ENCODE measurements at regions not wholly inside any gene's neighbourhood (a gene's known extent, or its start where the extent isn't known, plus 50 kb on each side); places are given as distances from the start of the nearest gene placed in this dataset.

DNA sequence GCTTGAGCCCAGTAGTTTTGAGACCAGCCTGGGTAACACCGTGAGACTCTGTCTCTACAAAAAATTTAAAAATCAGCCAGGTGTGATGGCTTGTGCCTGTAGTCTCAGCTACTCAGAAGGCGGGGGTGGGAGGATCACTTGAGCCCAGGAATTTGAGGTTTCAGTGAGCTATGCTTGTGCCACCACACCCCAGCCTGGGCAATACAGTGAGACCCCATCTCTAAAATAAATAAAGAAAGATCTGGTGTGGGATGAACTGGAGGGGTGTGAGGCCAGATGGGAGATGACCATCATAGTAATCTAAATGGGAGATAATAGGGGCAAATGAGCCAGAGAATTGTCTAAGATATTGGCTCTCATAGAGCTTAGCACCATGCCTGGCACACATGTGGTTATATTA, 60.1 kb upstream of the TRABD2B start:
- TF ChIP-seq, protein P1, sequence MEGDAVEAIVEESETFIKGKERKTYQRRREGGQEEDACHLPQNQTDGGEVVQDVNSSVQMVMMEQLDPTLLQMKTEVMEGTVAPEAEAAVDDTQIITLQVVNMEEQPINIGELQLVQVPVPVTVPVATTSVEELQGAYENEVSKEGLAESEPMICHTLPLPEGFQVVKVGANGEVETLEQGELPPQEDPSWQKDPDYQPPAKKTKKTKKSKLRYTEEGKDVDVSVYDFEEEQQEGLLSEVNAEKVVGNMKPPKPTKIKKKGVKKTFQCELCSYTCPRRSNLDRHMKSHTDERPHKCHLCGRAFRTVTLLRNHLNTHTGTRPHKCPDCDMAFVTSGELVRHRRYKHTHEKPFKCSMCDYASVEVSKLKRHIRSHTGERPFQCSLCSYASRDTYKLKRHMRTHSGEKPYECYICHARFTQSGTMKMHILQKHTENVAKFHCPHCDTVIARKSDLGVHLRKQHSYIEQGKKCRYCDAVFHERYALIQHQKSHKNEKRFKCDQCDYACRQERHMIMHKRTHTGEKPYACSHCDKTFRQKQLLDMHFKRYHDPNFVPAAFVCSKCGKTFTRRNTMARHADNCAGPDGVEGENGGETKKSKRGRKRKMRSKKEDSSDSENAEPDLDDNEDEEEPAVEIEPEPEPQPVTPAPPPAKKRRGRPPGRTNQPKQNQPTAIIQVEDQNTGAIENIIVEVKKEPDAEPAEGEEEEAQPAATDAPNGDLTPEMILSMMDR (conservative IDR thresholded peaks at IDR 0.05; ENCODE audit: low read depth, low read length): no peak
- H3K4me3 ChIP-seq (ENCODE audit: low read depth, low read length): no peak overlapping the region
- no peak for DNase-seq (ENCODE audit: low read depth)

GRCh38 chr1:48055876-48056764, 58.9 kb upstream of the TRABD2B start:
- no peak for DNase-seq (ENCODE audit: low read depth)
- no peak overlapping the region for H3K4me3 ChIP-seq (ENCODE audit: low read depth, low read length)
- TF ChIP-seq, protein P1 (conservative IDR thresholded peaks at IDR 0.05; ENCODE audit: low read depth, low read length): no peak

DNA sequence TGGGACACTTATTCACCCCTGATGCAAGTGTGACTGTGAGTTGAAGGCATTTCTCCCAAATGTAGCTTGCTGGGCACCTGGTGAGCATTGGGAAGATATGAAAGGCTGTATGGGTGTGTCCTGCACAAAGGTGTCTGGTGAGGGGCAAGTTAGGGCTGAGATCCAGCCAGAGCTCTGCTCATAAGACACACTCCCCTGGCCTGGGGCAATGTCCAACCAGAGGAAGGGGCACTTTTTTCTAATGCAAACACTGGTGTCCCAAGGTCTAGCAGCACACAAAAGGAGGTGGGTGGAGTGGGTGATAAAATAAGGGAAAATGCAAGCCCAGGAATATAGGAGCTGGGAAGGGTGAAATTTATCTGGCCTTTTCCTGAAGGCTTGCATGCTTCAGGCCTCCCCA, 57.0 kb upstream of the TRABD2B start:
- TF ChIP-seq, protein P1 (conservative IDR thresholded peaks at IDR 0.05; ENCODE audit: low read depth, low read length): no peak
- no peak for DNase-seq (ENCODE audit: low read depth)
- H3K4me3 ChIP-seq (ENCODE audit: low read depth, low read length): no peak overlapping the region

GRCh38 chr1:48052923-48053291, 55.7 kb upstream of the TRABD2B start:
- DNase-seq (ENCODE audit: low read depth): no peak
- no peak overlapping the region for H3K4me3 ChIP-seq (ENCODE audit: low read depth, low read length)
- TF ChIP-seq, protein P1 (conservative IDR thresholded peaks at IDR 0.05; ENCODE audit: low read depth, low read length): no peak

DNA sequence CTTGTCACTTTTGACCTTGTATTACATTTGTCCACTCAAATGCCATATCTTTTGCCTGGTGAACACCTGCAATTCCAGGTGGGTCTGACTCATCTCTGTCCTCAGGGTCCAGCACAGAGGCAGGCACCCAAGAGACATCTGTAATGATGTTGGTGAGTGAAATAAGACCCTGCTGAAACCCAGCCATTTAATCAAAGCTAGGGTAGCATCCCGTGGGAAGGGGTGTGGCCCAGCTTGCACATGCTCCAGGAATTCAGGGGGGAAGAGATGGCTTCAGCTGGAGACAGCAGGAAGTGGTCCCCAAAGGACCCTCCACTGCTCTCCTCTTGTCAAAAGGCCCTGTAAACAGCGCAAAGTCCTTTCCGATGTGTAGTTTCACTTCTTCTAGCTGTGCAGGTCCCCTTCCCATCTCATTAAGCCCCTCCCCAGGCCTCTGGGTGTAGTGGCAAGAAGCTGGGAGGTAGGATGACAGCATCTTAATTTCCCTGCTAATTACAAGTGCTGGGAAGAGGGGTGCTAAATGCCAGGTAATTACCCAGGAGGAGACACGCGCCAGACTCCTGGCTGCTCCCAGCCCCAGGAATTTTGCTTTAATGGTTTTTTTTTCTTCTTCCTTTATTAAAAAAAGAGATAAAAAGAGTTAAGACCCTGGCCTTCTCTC, 54.4 kb upstream of the TRABD2B start:
- DNase-seq (ENCODE audit: low read depth): no peak
- no peak overlapping the region for H3K4me3 ChIP-seq (ENCODE audit: low read depth, low read length)
- TF ChIP-seq, protein P1 (conservative IDR thresholded peaks at IDR 0.05; ENCODE audit: low read depth, low read length): no peak

DNA sequence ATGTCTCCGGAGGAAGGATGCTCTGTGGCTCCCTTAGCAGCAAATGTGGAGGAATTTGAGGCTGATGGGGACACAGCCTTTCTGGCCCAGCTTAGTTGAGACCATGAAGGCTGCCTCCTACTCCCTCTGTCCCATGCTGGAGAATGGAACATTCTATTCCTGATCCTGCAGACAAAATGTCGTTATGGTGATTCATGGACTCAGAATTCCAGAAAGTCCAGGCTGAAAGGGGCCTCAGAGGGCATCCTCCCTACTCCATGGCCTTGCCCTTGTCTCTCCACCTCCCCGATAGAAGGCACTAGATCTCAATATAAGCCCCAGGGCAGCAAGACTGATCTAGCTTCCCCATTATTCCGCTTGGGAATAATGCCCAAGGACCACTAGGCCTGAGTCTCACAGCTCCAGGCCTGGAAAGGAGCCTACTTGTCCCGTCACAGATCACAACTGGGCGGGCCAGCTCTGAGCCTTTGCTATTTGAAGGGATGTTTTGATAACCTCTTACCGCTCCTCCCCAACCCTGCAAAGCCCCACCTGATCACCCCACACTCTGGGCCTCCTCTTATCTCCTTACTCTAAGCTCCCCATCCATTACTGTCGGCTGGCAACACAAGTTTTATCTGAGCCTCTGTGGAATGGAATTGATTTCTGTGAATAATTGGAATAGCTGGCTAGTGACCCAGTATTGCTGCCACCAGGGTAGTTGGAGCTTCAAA, 52.8 kb upstream of the TRABD2B start:
- H3K4me3 ChIP-seq (ENCODE audit: low read depth, low read length): no peak overlapping the region
- TF ChIP-seq, protein P1 (conservative IDR thresholded peaks at IDR 0.05; ENCODE audit: low read depth, low read length): no peak
- DNase-seq (ENCODE audit: low read depth): no peak
